GM23338 (cell line): ENCODE measurements at regions not wholly inside any gene's neighbourhood (a gene's known extent, or its start where the extent isn't known, plus 50 kb on each side); places are given as distances from the start of the nearest gene placed in this dataset.
A peak's percentile ranks its signal among the peaks of the same experiment; 100 is the strongest.

Source experiments
- ATAC-seq: fragments of 200-7000 bp; cut with Tn5 transposase; 3 replicates; pipeline ENCODE4 v1.9.1; 2020
- DNase-seq: peaks from one replicate; pipeline ENCODE4 v3.0.0-alpha.2; 2015; ENCODE audit warnings: low spot score
- H2AFZ ChIP-seq: fragments of 200-600 bp; sonication (generic); 2 replicates; pipeline ENCODE4 v1.8.0; 2016; ENCODE audit warnings: antibody characterized with exemption, mild to moderate bottlenecking, moderate library complexity
- H3F3A ChIP-seq: fragments of 200-600 bp; sonication (generic); replicated peaks from 2 replicates; pipeline ENCODE4 v1.8.0; 2017; ENCODE audit warnings: antibody characterized with exemption, mixed run types, low read depth
- H3K27ac ChIP-seq: fragments of 200-600 bp; sonication (generic); 2 replicates; pipeline ENCODE4 v1.6.1; 2016; ENCODE audit warnings: low read depth
- H3K27me3 ChIP-seq: fragments of 200-600 bp; sonication (generic); 2 replicates; pipeline ENCODE4 v1.8.0; 2016; ENCODE audit warnings: mild to moderate bottlenecking, mixed run types, moderate library complexity; ENCODE audit not compliant: insufficient read depth
- H3K36me3 ChIP-seq: fragments of 200-600 bp; sonication (generic); 2 replicates; pipeline ENCODE4 v1.8.0; 2016; ENCODE audit warnings: mild to moderate bottlenecking; ENCODE audit not compliant: insufficient read depth
- H3K4me1 ChIP-seq: fragments of 200-600 bp; sonication (generic); 2 replicates; pipeline ENCODE4 v1.8.0; 2016; ENCODE audit warnings: mild to moderate bottlenecking, moderate library complexity; ENCODE audit not compliant: insufficient read depth
- H3K4me2 ChIP-seq: fragments of 200-600 bp; sonication (generic); 2 replicates; pipeline ENCODE4 v1.7.1; 2017; ENCODE audit warnings: mixed run types
- H3K4me3 ChIP-seq: fragments of 200-600 bp; sonication (generic); 2 replicates; pipeline ENCODE4 v1.6.1; 2016; ENCODE audit warnings: mixed run types
- H3K79me2 ChIP-seq: fragments of 200-600 bp; sonication (generic); replicated peaks from 2 replicates; pipeline ENCODE4 v1.8.0; 2017; ENCODE audit warnings: mild to moderate bottlenecking; ENCODE audit not compliant: insufficient read depth
- H3K9me2 ChIP-seq: fragments of 200-600 bp; sonication (generic); 2 replicates; pipeline ENCODE4 v1.8.0; 2017; ENCODE audit not compliant: insufficient read depth
- H4K20me1 ChIP-seq: fragments of 200-600 bp; sonication (generic); replicated peaks from 2 replicates; pipeline ENCODE4 v1.8.0; 2017; ENCODE audit warnings: mild to moderate bottlenecking; ENCODE audit not compliant: insufficient read depth
- H3K27ac Mint-ChIP-seq: 2 replicates; pipeline ENCODE4 v1.8.0; 2020; ENCODE audit warnings: inconsistent platforms, mild to moderate bottlenecking, moderate library complexity, mixed read lengths
- H3K27me3 Mint-ChIP-seq: 3 replicates; pipeline ENCODE4 v1.8.0; 2022; ENCODE audit warnings: low read depth, mild to moderate bottlenecking, moderate library complexity, mixed read lengths, inconsistent platforms; ENCODE audit not compliant: insufficient read depth, poor library complexity
- H3K36me3 Mint-ChIP-seq: 3 replicates; pipeline ENCODE4 v1.8.0; 2021; ENCODE audit warnings: low read depth, mild to moderate bottlenecking, inconsistent platforms, moderate library complexity, mixed read lengths
- H3K4me1 Mint-ChIP-seq: 3 replicates; pipeline ENCODE4 v1.8.0; 2020; ENCODE audit warnings: mild to moderate bottlenecking, inconsistent platforms, mixed read lengths
- H3K4me3 Mint-ChIP-seq: 3 replicates; pipeline ENCODE4 v1.8.0; 2021; ENCODE audit warnings: moderate library complexity, mild to moderate bottlenecking, inconsistent platforms, mixed read lengths
- H3K9me3 Mint-ChIP-seq: 3 replicates; pipeline ENCODE4 v1.8.0; 2020; ENCODE audit warnings: moderate library complexity, mild to moderate bottlenecking, inconsistent platforms, mixed read lengths
- CREB1 ChIP-seq: fragments of 250-450 bp; sonication (Bioruptor Pico); IDR thresholded peaks from 2 replicates; pipeline ENCODE4 v1.5.0; 2020; ENCODE audit warnings: low read depth, mild to moderate bottlenecking, moderate library complexity
- CTCF ChIP-seq, 2 experiments: fragments of 200-600 bp in 1 of 2; sonication (generic) in 1 of 2; conservative IDR thresholded peaks; 2 replicates each; pipeline versions ENCODE4 v1.5.1 to v1.6.1; 2016 to 2017; ENCODE audit warnings: antibody characterized with exemption in 2 of 2, low read depth in 2 of 2, mild to moderate bottlenecking in 2 of 2, moderate library complexity in 1 of 2
- ETS1 ChIP-seq: IDR thresholded peaks from 2 replicates; pipeline ENCODE4 v1.6.1; 2016; ENCODE audit warnings: antibody characterized with exemption
- EZH2phosphoT487 ChIP-seq: fragments of 200-600 bp; sonication (generic); IDR thresholded peaks from one replicate; pipeline ENCODE4 v1.8.1; 2018; ENCODE audit warnings: antibody characterized with exemption; ENCODE audit not compliant: unreplicated experiment
- JUNB ChIP-seq: IDR thresholded peaks from one replicate; pipeline ENCODE4 v1.6.1; 2016; ENCODE audit warnings: antibody characterized with exemption; ENCODE audit not compliant: unreplicated experiment
- NANOG ChIP-seq: IDR thresholded peaks from 2 replicates; pipeline ENCODE4 v1.6.1; 2016; ENCODE audit warnings: antibody characterized with exemption, borderline replicate concordance
- POLR2AphosphoS5 ChIP-seq: IDR thresholded peaks from 2 replicates; pipeline ENCODE4 v1.6.1; 2016; ENCODE audit warnings: antibody characterized with exemption, low read depth
- REST ChIP-seq: IDR thresholded peaks from one replicate; pipeline ENCODE4 v1.6.1; 2018; ENCODE audit warnings: antibody characterized with exemption; ENCODE audit not compliant: unreplicated experiment
- ZNF462 ChIP-seq: fragments of 250-450 bp; sonication (Bioruptor Pico); IDR thresholded peaks from 2 replicates; pipeline ENCODE4 v1.5.0; 2020; ENCODE audit warnings: mild to moderate bottlenecking, moderate library complexity

- H3K9me3 Mint-ChIP-seq, result no peaks in the 10 kb centered on the region
- Histone ChIP-seq H3K79me2 (peaks cover 46% of the 10 kb centered on the region), H4K20me1 (peaks cover 24% of the 10 kb centered on the region)
Measured at GRCh38 chr2:120914839-120915521, 179.3 kb downstream of the GLI2 start.

More at GRCh38 chr2:120914839-120915521, 179.3 kb downstream of the GLI2 start:
- no peak overlapping the region for H2AFZ ChIP-seq
- no peak for TF ChIP-seq NANOG
- TF ChIP-seq POLR2AphosphoS5, result no peak
- TF ChIP-seq REST, result no peak
- TF ChIP-seq ZNF462 (CRISPR knock-in tag), result no peak
- no peak for TF ChIP-seq EZH2phosphoT487
- TF ChIP-seq JUNB, result no peak
- no peak for TF ChIP-seq ETS1
- no peak for TF ChIP-seq CTCF (conservative IDR thresholded peaks at IDR 0.05; ENCODE audit: low read depth in 2 of 2)
- no peak for TF ChIP-seq CREB1 (CRISPR knock-in tag)
- H3F3A ChIP-seq, result no peaks in the 10 kb centered on the region
- H3K4me1 Mint-ChIP-seq, result peaks cover 43% of the 10 kb centered on the region
- ATAC-seq (peak; percentile 22), DNase-seq (no peak)
- H3K4me2 ChIP-seq, result no peak overlapping the region
- H3K27ac ChIP-seq, result no peak overlapping the region
- H3K36me3 ChIP-seq, result no peaks in the 10 kb centered on the region
- H3K36me3 Mint-ChIP-seq, result no peaks in the 10 kb centered on the region
- H3K27ac Mint-ChIP-seq, result peak overlapping the region; percentile 70
- peaks cover 10% of the 10 kb centered on the region; the same call in 1 of the 2 replicates for H3K4me1 ChIP-seq
- H3K27me3 Mint-ChIP-seq, result peaks cover 12% of the 10 kb centered on the region
- H3K9me2 ChIP-seq, result no peaks in the 10 kb centered on the region
- H3K4me3 Mint-ChIP-seq, result no peak overlapping the region
- H3K27me3 ChIP-seq, result no peaks in the 10 kb centered on the region
- H3K4me3 ChIP-seq, result no peak overlapping the region
